Type B pancreatic cell (in vitro differentiated cells): ENCODE measurements at regions not wholly inside any gene's neighbourhood (a gene's known extent, or its start where the extent isn't known, plus 50 kb on each side); places are given as distances from the start of the nearest gene placed in this dataset.

Experiments used
- DNase-seq: peaks from one replicate; pipeline ENCODE4 v3.0.0; 2021; ENCODE audit warnings: mixed read lengths; ENCODE audit not compliant: unreplicated experiment; ENCODE audit errors: extremely low spot score
- H3K27ac Mint-ChIP-seq: 2 replicates; pipeline ENCODE4 v1.8.0; 2021; ENCODE audit warnings: mild to moderate bottlenecking, mixed read lengths
- H3K27me3 Mint-ChIP-seq: 2 replicates; pipeline ENCODE4 v1.8.0; 2021; ENCODE audit warnings: mixed read lengths
- H3K36me3 Mint-ChIP-seq: 2 replicates; pipeline ENCODE4 v1.8.0; 2021; ENCODE audit warnings: mixed read lengths
- H3K4me1 Mint-ChIP-seq: one replicate; pipeline ENCODE4 v1.8.0; 2021; ENCODE audit warnings: mixed read lengths; ENCODE audit not compliant: unreplicated experiment
- H3K4me3 Mint-ChIP-seq: 2 replicates; pipeline ENCODE4 v1.8.0; 2021; ENCODE audit warnings: mild to moderate bottlenecking, mixed read lengths
- H3K9me3 Mint-ChIP-seq: 2 replicates; pipeline ENCODE4 v1.8.0; 2021; ENCODE audit warnings: mixed read lengths
- CTCF ChIP-seq: fragments of 200-600 bp; sonication (generic); conservative IDR thresholded peaks from 2 replicates; pipeline ENCODE4 v1.5.0; 2021; ENCODE audit warnings: antibody characterized with exemption, mild to moderate bottlenecking

DNA sequence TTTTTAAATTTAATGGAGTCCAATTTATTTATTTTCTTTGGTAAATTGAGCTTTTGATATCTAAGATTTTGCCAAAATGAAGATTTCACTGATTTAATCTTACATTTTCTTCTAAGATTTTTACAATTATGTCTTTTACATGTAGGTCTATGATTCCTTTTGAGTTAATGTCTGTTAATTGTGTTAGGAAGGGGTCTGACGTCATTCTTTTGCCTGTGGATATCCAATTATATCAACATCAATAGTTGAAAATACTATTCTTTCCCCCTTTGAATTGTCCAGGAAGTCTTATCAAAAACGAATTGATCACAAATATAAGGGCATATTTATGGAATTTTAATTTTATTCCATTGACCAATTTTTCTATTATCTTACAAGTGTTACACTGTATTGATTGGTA lies 1258.8 kb upstream of the B3GALT2 start:
- Mint-ChIP-seq H3K4me3 (no peak overlapping the region), H3K27ac (no peak overlapping the region), H3K4me1 (no peaks in the 10 kb centered on the region), H3K36me3 (no peaks in the 10 kb centered on the region), H3K9me3 (no peaks in the 10 kb centered on the region), H3K27me3 (no peaks in the 10 kb centered on the region)
- TF ChIP-seq CTCF = no peak
- no peak for DNase-seq

GRCh38 chr1:194442901-194443575 lies 1256.6 kb upstream of the B3GALT2 start:
- Mint-ChIP-seq H3K36me3 (no peaks in the 10 kb centered on the region), H3K27ac (no peak overlapping the region), H3K27me3 (no peaks in the 10 kb centered on the region), H3K4me1 (no peaks in the 10 kb centered on the region), H3K9me3 (no peaks in the 10 kb centered on the region), H3K4me3 (no peak overlapping the region)
- DNase-seq = no peak
- TF ChIP-seq CTCF = no peak

- Mint-ChIP-seq H3K27ac (no peak overlapping the region), H3K9me3 (no peaks in the 10 kb centered on the region), H3K4me3 (no peak overlapping the region), H3K4me1 (no peaks in the 10 kb centered on the region), H3K36me3 (no peaks in the 10 kb centered on the region), H3K27me3 (no peaks in the 10 kb centered on the region)
- TF ChIP-seq CTCF = no peak
- no peak for DNase-seq
Measured at GRCh38 chr1:194437135-194437534, 1250.7 kb upstream of the B3GALT2 start.

DNA sequence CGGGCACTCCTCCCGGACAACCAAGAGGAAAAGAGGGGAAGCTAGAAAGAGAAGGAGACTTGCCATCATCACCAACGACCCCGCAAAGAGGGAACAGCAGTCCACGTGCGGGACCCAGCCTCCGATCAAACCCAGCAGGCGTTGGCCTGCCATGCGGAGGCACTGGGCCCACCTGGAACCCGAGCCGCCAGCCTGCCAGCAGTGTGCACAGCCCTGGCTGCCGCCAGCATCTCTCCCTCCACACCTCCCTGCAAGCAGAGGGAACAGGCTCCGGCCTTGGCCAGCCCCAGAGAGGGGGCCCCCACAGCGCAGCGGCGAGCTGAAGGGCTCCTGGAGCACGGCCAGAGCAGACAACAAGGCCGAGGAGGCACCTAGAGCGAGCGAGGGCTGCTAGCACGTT lies 1244.7 kb upstream of the B3GALT2 start:
- no peak overlapping the region for H3K4me3 Mint-ChIP-seq
- no peak overlapping the region for H3K27ac Mint-ChIP-seq

GRCh38 chr1:194420706-194421105 lies 1234.3 kb upstream of the B3GALT2 start:
- H3K36me3 Mint-ChIP-seq = no peaks in the 10 kb centered on the region
- H3K4me1 Mint-ChIP-seq = no peaks in the 10 kb centered on the region
- H3K4me3 Mint-ChIP-seq = no peak overlapping the region
- H3K9me3 Mint-ChIP-seq = no peaks in the 10 kb centered on the region
- DNase-seq = no peak
- H3K27ac Mint-ChIP-seq = no peak overlapping the region
- TF ChIP-seq CTCF = no peak
- H3K27me3 Mint-ChIP-seq = no peaks in the 10 kb centered on the region

More for the DNA sequence above, 1244.7 kb upstream of the B3GALT2 start:
- Mint-ChIP-seq H3K36me3 (no peaks in the 10 kb centered on the region), H3K9me3 (no peaks in the 10 kb centered on the region), H3K27me3 (no peaks in the 10 kb centered on the region), H3K4me1 (no peaks in the 10 kb centered on the region)
- TF ChIP-seq CTCF = no peak
- no peak for DNase-seq

- Mint-ChIP-seq H3K27ac (no peak overlapping the region), H3K4me1 (no peaks in the 10 kb centered on the region), H3K36me3 (no peaks in the 10 kb centered on the region), H3K9me3 (no peaks in the 10 kb centered on the region), H3K27me3 (no peaks in the 10 kb centered on the region), H3K4me3 (no peak overlapping the region)
- no peak for TF ChIP-seq CTCF
- no peak for DNase-seq
Measured at GRCh38 chr1:194419721-194420120, 1233.3 kb upstream of the B3GALT2 start.
